ENCODE measurements at regions not wholly inside any gene's neighbourhood (a gene's known extent, or its start where the extent isn't known, plus 50 kb on each side); places are given as distances from the start of the nearest gene placed in this dataset.

DNA sequence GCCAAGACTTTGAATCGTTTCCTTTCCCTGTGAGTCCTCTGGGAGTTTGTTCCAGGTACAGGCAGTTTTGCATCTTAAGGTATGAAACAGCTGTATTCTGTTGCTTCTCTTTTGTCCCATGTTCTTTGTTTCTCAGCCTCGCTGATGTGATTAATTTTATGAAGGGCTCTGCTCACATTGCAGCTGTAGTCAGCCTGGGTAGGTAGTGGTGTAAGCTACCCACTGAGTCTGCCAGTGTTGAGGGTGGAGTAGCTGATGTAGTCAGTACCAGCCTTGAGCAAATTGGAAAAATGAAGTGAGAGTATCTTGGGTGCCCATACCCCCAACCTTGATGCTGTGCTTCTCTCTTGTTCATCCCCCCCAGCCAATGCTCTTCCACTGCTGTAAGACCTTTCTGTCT lies 139.6 kb upstream of the SMIM31 start:
- no peak for TF ChIP-seq YY1 (IDR thresholded peaks at IDR 0.05; ENCODE audit: insufficient read depth, insufficient read length)
- no peak for TF ChIP-seq SUZ12 (IDR thresholded peaks at IDR 0.05; ENCODE audit: extremely low read depth, insufficient read depth, insufficient read length)
- TF ChIP-seq ZNF274 (IDR thresholded peaks at IDR 0.05; ENCODE audit: low read depth, low read length), result no peak

All from NT2/D1 (cell line).